ENCODE measurements at regions not wholly inside any gene's neighbourhood (a gene's known extent, or its start where the extent isn't known, plus 50 kb on each side); places are given as distances from the start of the nearest gene placed in this dataset.

GRCh38 chr10:33498391-33498891 lies 164.0 kb upstream of the NRP1 start:
- Histone ChIP-seq H3K27me3 (ENCODE audit: control insufficient read depth, insufficient read depth, low read length, poor library complexity, severe bottlenecking) (no peaks in the 10 kb centered on the region), H3K36me3 (ENCODE audit: control insufficient read depth, insufficient read depth, low read length) (no peaks in the 10 kb centered on the region), H3K9me3 (ENCODE audit: control insufficient read depth, low read length) (no peaks in the 10 kb centered on the region), H3K4me3 (ENCODE audit: insufficient read depth, low read depth, low read length) (no peak overlapping the region), H3K27ac (ENCODE audit: insufficient read depth, low read depth, low read length, poor library complexity, severe bottlenecking) (no peak overlapping the region), H3K4me1 (ENCODE audit: control insufficient read depth, insufficient read depth, low read length) (no peaks in the 10 kb centered on the region)
- WGBS, 2 experiments, result 88% methylated on average over 5 of the region's 5 CpGs

GRCh38 chr10:33497338-33497737 lies 162.9 kb upstream of the NRP1 start:
- Histone ChIP-seq H3K4me3 (ENCODE audit: insufficient read depth, low read depth, low read length) (no peak overlapping the region), H3K36me3 (ENCODE audit: control insufficient read depth, insufficient read depth, low read length) (no peaks in the 10 kb centered on the region), H3K27me3 (ENCODE audit: control insufficient read depth, insufficient read depth, low read length, poor library complexity, severe bottlenecking) (no peaks in the 10 kb centered on the region), H3K9me3 (ENCODE audit: control insufficient read depth, low read length) (no peaks in the 10 kb centered on the region), H3K27ac (ENCODE audit: insufficient read depth, low read depth, low read length, poor library complexity, severe bottlenecking) (no peak overlapping the region), H3K4me1 (ENCODE audit: control insufficient read depth, insufficient read depth, low read length) (no peaks in the 10 kb centered on the region)
- WGBS, 2 experiments, result 93 to 97% methylated on average over 2 to 3 of the region's 3 CpGs

- 86 to 92% methylated on average over 4 of the region's 4 CpGs for WGBS, 2 experiments
- Histone ChIP-seq H3K36me3 (ENCODE audit: control insufficient read depth, insufficient read depth, low read length) (no peaks in the 10 kb centered on the region), H3K27ac (ENCODE audit: insufficient read depth, low read depth, low read length, poor library complexity, severe bottlenecking) (no peak overlapping the region), H3K9me3 (ENCODE audit: control insufficient read depth, low read length) (no peaks in the 10 kb centered on the region), H3K4me1 (ENCODE audit: control insufficient read depth, insufficient read depth, low read length) (no peaks in the 10 kb centered on the region), H3K27me3 (ENCODE audit: control insufficient read depth, insufficient read depth, low read length, poor library complexity, severe bottlenecking) (no peaks in the 10 kb centered on the region), H3K4me3 (ENCODE audit: insufficient read depth, low read depth, low read length) (no peak overlapping the region)
Observed at GRCh38 chr10:33496096-33496495, 161.6 kb upstream of the NRP1 start.

DNA sequence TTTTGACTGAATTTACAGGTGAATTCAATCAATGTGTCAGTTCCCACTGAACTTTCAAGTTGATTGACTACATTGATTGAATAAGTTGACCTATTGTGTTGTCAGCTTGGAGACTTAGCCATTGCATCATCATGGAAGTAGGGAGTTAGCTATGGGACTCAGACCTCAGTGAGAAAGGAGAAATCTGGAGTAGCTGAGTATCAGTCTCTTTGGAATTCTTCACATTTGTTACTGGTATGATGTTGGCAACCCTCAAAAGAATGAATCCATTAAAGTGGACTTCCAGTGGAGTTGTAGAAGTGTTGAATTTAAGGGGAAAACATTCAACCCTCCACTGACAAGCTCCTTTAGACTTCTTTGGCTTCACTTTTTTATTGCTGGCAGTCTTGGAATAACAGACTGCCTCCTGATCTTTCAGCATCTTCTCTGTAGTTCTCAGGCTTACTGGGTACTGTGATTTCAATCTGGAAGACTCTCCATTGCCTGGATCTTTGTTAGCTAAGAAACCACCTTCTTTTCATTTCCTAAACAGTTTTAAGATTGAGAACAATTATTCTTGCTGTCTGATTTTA lies 160.3 kb upstream of the NRP1 start:
- Histone ChIP-seq H3K27ac (ENCODE audit: insufficient read depth, low read depth, low read length, poor library complexity, severe bottlenecking) (no peak overlapping the region), H3K4me3 (ENCODE audit: insufficient read depth, low read depth, low read length) (no peak overlapping the region), H3K36me3 (ENCODE audit: control insufficient read depth, insufficient read depth, low read length) (no peaks in the 10 kb centered on the region), H3K9me3 (ENCODE audit: control insufficient read depth, low read length) (no peaks in the 10 kb centered on the region), H3K4me1 (ENCODE audit: control insufficient read depth, insufficient read depth, low read length) (no peaks in the 10 kb centered on the region), H3K27me3 (ENCODE audit: control insufficient read depth, insufficient read depth, low read length, poor library complexity, severe bottlenecking) (no peaks in the 10 kb centered on the region)

DNA sequence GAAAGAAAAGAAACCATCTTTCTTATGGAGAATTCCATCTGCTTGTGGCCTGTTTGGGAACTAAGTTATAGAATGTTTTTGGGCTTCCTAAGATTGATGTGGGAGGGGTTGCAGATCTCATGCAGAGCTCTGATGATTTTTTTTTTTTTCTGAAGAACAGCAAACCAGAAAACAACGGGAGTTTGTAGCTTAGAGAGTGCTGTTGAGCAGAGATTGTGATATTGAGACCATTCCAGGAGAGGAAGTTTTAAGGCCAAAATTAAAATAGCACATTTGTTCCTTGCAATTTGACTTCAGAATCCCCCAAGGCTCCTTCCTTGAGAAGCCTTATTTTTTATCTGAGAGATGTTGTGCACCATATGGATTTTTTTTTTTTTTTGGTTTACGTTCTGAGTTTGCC lies 159.5 kb upstream of the NRP1 start:
- 90 to 97% methylated on average over 2 of the region's 2 CpGs for WGBS, 2 experiments
- Histone ChIP-seq H3K27me3 (ENCODE audit: control insufficient read depth, insufficient read depth, low read length, poor library complexity, severe bottlenecking) (no peaks in the 10 kb centered on the region), H3K9me3 (ENCODE audit: control insufficient read depth, low read length) (no peaks in the 10 kb centered on the region), H3K27ac (ENCODE audit: insufficient read depth, low read depth, low read length, poor library complexity, severe bottlenecking) (no peak overlapping the region), H3K36me3 (ENCODE audit: control insufficient read depth, insufficient read depth, low read length) (no peaks in the 10 kb centered on the region), H3K4me3 (ENCODE audit: insufficient read depth, low read depth, low read length) (no peak overlapping the region), H3K4me1 (ENCODE audit: control insufficient read depth, insufficient read depth, low read length) (no peaks in the 10 kb centered on the region)

DNA sequence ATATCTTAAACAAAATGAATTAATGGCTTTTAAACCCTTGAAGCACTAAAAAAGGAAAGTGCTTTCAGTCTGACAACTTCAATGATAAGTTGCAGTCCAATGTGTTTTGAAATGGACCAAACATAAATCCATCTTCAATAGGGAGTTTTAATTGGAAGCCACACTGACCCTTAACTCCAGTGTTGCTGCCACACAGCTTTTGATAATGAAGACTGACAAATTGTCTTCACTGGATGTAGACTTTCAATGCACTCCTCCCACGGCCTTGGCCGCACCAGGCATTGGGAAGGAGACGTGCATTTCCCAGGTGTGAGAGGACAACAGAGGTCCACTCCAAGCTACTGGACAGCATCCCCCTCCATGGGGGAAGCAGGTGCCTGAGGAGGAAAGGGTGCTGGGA lies 159.0 kb upstream of the NRP1 start:
- no peak overlapping the region for H3K27ac ChIP-seq (ENCODE audit: insufficient read depth, low read depth, low read length, poor library complexity, severe bottlenecking)
- no peaks in the 10 kb centered on the region for H3K4me1 ChIP-seq (ENCODE audit: control insufficient read depth, insufficient read depth, low read length)
- H3K36me3 ChIP-seq (ENCODE audit: control insufficient read depth, insufficient read depth, low read length), result no peaks in the 10 kb centered on the region
- H3K4me3 ChIP-seq (ENCODE audit: insufficient read depth, low read depth, low read length), result no peak overlapping the region
- WGBS, 2 experiments, result 90 to 93% methylated on average over 3 of the region's 3 CpGs
- no peaks in the 10 kb centered on the region for H3K9me3 ChIP-seq (ENCODE audit: control insufficient read depth, low read length)
- H3K27me3 ChIP-seq (ENCODE audit: control insufficient read depth, insufficient read depth, low read length, poor library complexity, severe bottlenecking), result no peaks in the 10 kb centered on the region

- H3K4me3 ChIP-seq (ENCODE audit: insufficient read depth, low read depth, low read length), result no peak overlapping the region
- WGBS, 2 experiments, result 88 to 95% methylated on average over 3 to 4 of the region's 4 CpGs
Observed at GRCh38 chr10:33492701-33493345, 158.4 kb upstream of the NRP1 start.

DNA sequence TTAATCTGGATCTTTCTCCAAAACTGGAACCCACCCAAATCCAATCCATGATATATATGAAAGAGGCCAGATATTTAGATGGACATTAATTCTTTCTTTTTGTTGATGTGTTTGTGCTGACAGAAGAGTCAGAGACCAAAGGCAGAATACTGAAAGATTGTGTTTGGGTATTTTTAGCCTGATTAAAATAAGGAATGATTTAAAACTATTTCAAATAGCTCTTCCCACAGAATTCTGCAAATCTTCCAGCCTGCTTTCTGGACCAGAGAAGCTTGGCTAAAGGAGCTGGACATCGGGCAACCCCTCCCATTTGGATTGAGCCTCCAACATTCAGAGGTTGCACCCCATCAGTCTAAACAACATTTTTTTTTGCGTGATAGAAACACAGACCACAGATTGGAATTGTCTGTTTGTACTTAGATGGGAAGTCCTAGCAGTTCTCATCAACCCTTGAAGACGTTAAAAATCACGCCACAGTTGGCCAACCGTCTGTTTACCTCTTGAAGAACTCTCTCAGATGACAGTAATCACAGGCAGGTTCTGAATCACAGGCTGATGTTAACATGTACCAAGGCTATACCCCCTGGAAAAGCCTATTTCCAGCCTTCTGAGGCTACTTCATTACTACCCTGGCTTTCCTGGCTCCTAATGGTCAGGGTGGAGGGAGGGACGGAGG lies 155.2 kb upstream of the NRP1 start:
- WGBS, 2 experiments, result 86% methylated on average over 6 of the region's 6 CpGs
- Histone ChIP-seq H3K27ac (ENCODE audit: insufficient read depth, low read depth, low read length, poor library complexity, severe bottlenecking) (no peak overlapping the region), H3K4me3 (ENCODE audit: insufficient read depth, low read depth, low read length) (no peak overlapping the region), H3K4me1 (ENCODE audit: control insufficient read depth, insufficient read depth, low read length) (peaks cover 8% of the 10 kb centered on the region), H3K36me3 (ENCODE audit: control insufficient read depth, insufficient read depth, low read length) (no peaks in the 10 kb centered on the region), H3K27me3 (ENCODE audit: control insufficient read depth, insufficient read depth, low read length, poor library complexity, severe bottlenecking) (no peaks in the 10 kb centered on the region), H3K9me3 (ENCODE audit: control insufficient read depth, low read length) (no peaks in the 10 kb centered on the region)

More at GRCh38 chr10:33492701-33493345, 158.4 kb upstream of the NRP1 start:
- Histone ChIP-seq H3K27me3 (ENCODE audit: control insufficient read depth, insufficient read depth, low read length, poor library complexity, severe bottlenecking) (no peaks in the 10 kb centered on the region), H3K4me1 (ENCODE audit: control insufficient read depth, insufficient read depth, low read length) (no peaks in the 10 kb centered on the region), H3K27ac (ENCODE audit: insufficient read depth, low read depth, low read length, poor library complexity, severe bottlenecking) (no peak overlapping the region), H3K36me3 (ENCODE audit: control insufficient read depth, insufficient read depth, low read length) (no peaks in the 10 kb centered on the region), H3K9me3 (ENCODE audit: control insufficient read depth, low read length) (no peaks in the 10 kb centered on the region)

DNA sequence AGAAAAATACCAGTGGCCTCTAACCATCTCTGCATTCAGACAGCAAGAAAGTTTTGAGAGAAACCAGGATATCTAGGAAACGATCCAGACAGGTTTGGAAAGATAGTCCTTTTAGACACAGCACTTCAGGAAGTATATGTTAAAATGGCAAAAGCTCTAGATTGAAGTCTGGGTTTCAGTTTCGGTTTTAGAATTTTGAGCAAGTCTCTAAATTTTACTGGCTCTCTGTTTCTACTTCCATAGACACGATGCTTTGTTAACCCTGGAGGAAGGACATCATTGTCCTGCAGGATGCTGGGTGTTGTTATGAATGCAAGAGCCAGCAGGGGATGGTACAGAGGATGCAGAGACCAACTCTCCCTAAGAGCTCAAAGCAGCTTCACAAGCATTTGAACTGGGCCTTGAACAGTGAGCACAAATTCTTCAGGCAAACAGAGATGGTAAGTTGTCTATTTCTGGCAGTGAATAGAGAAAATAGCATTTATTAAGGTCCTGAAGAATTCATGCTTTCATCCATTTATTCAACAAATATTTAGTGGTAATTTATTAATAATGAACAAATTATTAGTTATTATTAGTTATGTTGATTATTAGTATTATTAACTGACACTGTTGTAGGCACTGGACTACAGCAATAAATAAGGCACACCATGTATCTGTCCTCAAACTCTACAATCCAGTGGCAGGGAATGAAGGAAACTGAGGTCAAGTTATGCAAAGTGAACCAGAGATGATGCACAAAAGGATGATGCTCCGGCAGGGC lies 152.7 kb upstream of the NRP1 start:
- H3K4me3 ChIP-seq (ENCODE audit: insufficient read depth, low read depth, low read length), result no peak overlapping the region
- no peaks in the 10 kb centered on the region for H3K9me3 ChIP-seq (ENCODE audit: control insufficient read depth, low read length)
- 70 to 87% methylated on average over 4 of the region's 4 CpGs for WGBS, 2 experiments
- no peaks in the 10 kb centered on the region for H3K27me3 ChIP-seq (ENCODE audit: control insufficient read depth, insufficient read depth, low read length, poor library complexity, severe bottlenecking)
- no peak overlapping the region for H3K27ac ChIP-seq (ENCODE audit: insufficient read depth, low read depth, low read length, poor library complexity, severe bottlenecking)
- H3K36me3 ChIP-seq (ENCODE audit: control insufficient read depth, insufficient read depth, low read length), result no peaks in the 10 kb centered on the region
- peaks cover 28% of the 10 kb centered on the region for H3K4me1 ChIP-seq (ENCODE audit: control insufficient read depth, insufficient read depth, low read length)

- no peaks in the 10 kb centered on the region for H3K36me3 ChIP-seq (ENCODE audit: control insufficient read depth, insufficient read depth, low read length)
- peak overlapping the region; percentile 37 for H3K27ac ChIP-seq (ENCODE audit: insufficient read depth, low read depth, low read length, poor library complexity, severe bottlenecking)
- no peaks in the 10 kb centered on the region for H3K27me3 ChIP-seq (ENCODE audit: control insufficient read depth, insufficient read depth, low read length, poor library complexity, severe bottlenecking)
- whole genome bisulfite sequencing, 2 experiments, result 76% methylated on average over 3 of the region's 3 CpGs
- no peak overlapping the region for H3K4me3 ChIP-seq (ENCODE audit: insufficient read depth, low read depth, low read length)
- peaks cover 28% of the 10 kb centered on the region for H3K4me1 ChIP-seq (ENCODE audit: control insufficient read depth, insufficient read depth, low read length)
- H3K9me3 ChIP-seq (ENCODE audit: control insufficient read depth, low read length), result no peaks in the 10 kb centered on the region
Observed at GRCh38 chr10:33485276-33485675, 150.8 kb upstream of the NRP1 start.

All from ectodermal cell (in vitro differentiated cells).